Uterus (tissue), 2 donors: ENCODE measurements at regions not wholly inside any gene's neighbourhood (a gene's known extent, or its start where the extent isn't known, plus 50 kb on each side); places are given as distances from the start of the nearest gene placed in this dataset.

ENCODE experiments used
- POLR2A ChIP-seq, 2 donors: fragments of 450-650 bp; IDR thresholded peaks; one replicate each; pipeline ENCODE4 v1.6.1; 2016; ENCODE audit warnings: antibody characterized with exemption in 2 of 2, mild to moderate bottlenecking in 1 of 2, moderate library complexity in 1 of 2
- TF ChIP-seq, protein P1 (sequence below), 4 experiments: fragments of 200-600 bp in 2 of 4; fragments of 450-650 bp in 2 of 4; sonication (generic) in 2 of 4; IDR thresholded peaks; one replicate each; pipeline ENCODE4 v1.5.1; 2016 to 2019; ENCODE audit warnings: antibody characterized with exemption in 4 of 4, mild to moderate bottlenecking in 2 of 4, moderate library complexity in 1 of 4

DNA sequence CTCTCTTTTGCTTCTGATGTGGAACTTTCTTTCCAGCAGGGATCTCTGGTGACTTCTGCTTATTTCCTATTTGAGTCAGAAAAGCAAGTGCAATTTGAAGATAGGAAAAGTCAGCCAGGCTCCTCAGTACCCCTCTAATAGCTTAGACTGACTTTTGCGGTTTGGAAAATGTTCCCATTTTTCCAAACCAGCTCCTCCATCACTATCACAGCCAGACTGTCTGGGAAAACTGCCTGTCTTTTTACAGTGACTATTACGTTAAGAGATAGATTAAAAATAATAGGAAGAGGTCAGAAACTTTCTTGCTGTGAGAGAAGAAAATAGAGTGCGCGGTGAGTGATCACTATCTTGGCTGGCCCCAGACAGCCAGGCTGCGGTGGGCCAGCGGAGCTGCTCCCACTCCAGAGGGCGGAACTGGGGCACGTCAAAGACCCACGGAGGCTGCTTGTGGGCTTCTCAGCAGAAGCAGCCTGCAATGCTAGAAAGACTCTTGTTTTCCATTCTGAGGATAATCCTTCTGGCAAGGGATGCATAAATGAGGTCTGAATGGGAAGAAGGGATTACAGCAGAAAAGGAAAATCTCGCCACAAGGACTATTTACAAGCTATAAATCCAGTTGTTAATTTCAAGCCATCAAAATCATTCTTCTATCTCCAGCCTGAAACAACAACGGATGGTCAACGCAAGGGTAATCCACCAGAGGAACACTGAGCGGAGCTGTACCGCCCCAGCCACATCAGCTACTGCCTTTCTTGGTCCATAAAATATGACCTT, 151.0 kb upstream of the MSX2 start:
- TF ChIP-seq, protein P1, sequence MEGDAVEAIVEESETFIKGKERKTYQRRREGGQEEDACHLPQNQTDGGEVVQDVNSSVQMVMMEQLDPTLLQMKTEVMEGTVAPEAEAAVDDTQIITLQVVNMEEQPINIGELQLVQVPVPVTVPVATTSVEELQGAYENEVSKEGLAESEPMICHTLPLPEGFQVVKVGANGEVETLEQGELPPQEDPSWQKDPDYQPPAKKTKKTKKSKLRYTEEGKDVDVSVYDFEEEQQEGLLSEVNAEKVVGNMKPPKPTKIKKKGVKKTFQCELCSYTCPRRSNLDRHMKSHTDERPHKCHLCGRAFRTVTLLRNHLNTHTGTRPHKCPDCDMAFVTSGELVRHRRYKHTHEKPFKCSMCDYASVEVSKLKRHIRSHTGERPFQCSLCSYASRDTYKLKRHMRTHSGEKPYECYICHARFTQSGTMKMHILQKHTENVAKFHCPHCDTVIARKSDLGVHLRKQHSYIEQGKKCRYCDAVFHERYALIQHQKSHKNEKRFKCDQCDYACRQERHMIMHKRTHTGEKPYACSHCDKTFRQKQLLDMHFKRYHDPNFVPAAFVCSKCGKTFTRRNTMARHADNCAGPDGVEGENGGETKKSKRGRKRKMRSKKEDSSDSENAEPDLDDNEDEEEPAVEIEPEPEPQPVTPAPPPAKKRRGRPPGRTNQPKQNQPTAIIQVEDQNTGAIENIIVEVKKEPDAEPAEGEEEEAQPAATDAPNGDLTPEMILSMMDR (IDR thresholded peaks at IDR 0.05): no peak
- TF ChIP-seq POLR2A (IDR thresholded peaks at IDR 0.05): no peak
